ENCODE measurements at regions not wholly inside any gene's neighbourhood (a gene's known extent, or its start where the extent isn't known, plus 50 kb on each side); places are given as distances from the start of the nearest gene placed in this dataset.

GRCh38 chr18:26768385-26768784 lies 97.1 kb downstream of the AQP4 start:
- FAIRE-seq (no peak), DNase-seq (no peak)
- H3K4me1 ChIP-seq (ENCODE audit: control insufficient read depth in 2 of 3, insufficient read depth in 2 of 3, low read depth in 1 of 3, low read length in 3 of 3): peaks cover 0 to 7% (median 3%) of the 10 kb centered on the region in 3 donors
- H3K4me3 ChIP-seq (ENCODE audit: low read length in 3 of 3): no peak overlapping the region
- no peaks in the 10 kb centered on the region for H3K36me3 ChIP-seq (ENCODE audit: control insufficient read depth in 2 of 3, insufficient read depth in 3 of 3, low read length in 3 of 3)
- intact Hi-C loops (cut with DNase I): no loop called here
- no peaks in the 10 kb centered on the region for H3K9me3 ChIP-seq (ENCODE audit: control insufficient read depth in 2 of 3, insufficient read depth in 1 of 3, low read length in 3 of 3)
- no peak overlapping the region for H3K27ac ChIP-seq (ENCODE audit: low read depth in 2 of 2, low read length in 2 of 2)
- TF ChIP-seq, protein P1, sequence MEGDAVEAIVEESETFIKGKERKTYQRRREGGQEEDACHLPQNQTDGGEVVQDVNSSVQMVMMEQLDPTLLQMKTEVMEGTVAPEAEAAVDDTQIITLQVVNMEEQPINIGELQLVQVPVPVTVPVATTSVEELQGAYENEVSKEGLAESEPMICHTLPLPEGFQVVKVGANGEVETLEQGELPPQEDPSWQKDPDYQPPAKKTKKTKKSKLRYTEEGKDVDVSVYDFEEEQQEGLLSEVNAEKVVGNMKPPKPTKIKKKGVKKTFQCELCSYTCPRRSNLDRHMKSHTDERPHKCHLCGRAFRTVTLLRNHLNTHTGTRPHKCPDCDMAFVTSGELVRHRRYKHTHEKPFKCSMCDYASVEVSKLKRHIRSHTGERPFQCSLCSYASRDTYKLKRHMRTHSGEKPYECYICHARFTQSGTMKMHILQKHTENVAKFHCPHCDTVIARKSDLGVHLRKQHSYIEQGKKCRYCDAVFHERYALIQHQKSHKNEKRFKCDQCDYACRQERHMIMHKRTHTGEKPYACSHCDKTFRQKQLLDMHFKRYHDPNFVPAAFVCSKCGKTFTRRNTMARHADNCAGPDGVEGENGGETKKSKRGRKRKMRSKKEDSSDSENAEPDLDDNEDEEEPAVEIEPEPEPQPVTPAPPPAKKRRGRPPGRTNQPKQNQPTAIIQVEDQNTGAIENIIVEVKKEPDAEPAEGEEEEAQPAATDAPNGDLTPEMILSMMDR (IDR thresholded peaks at IDR 0.05; ENCODE audit: borderline replicate concordance, extremely low read depth, insufficient read depth): no peak
- H3K27me3 ChIP-seq (ENCODE audit: control insufficient read depth, insufficient read depth, low read length): no peaks in the 10 kb centered on the region
- H3K9ac ChIP-seq (ENCODE audit: low read length in 3 of 3): no peak overlapping the region

DNA sequence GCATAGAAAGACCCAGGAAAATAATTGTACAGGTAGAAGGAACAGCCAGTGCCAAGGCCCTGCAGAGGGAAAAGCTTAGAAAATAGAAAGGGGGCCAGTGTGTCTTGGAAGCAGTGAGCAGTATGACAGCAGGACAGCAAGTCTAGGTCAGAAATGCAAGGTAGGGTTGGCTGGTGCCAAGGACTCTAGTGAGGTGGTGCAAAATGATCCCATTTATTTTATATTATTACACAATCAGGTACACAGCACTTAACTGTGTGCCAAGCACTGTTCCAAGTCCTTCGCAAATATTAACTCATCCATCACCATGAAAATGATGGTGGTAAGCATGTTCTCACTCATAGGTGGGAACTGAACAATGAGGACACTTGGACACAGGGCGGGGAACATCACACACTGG lies 100.0 kb downstream of the AQP4 start:
- Histone ChIP-seq H3K4me3 (ENCODE audit: low read length in 3 of 3) (no peak overlapping the region), H3K9ac (ENCODE audit: low read length in 3 of 3) (no peak overlapping the region), H3K36me3 (ENCODE audit: control insufficient read depth in 2 of 3, insufficient read depth in 3 of 3, low read length in 3 of 3) (no peaks in the 10 kb centered on the region), H3K27ac (ENCODE audit: low read depth in 2 of 2, low read length in 2 of 2) (no peak overlapping the region), H3K27me3 (ENCODE audit: control insufficient read depth, insufficient read depth, low read length) (no peaks in the 10 kb centered on the region), H3K9me3 (ENCODE audit: control insufficient read depth in 2 of 3, insufficient read depth in 1 of 3, low read length in 3 of 3) (no peaks in the 10 kb centered on the region), H3K4me1 (ENCODE audit: control insufficient read depth in 2 of 3, insufficient read depth in 2 of 3, low read depth in 1 of 3, low read length in 3 of 3) (peaks cover 0 to 7% (median 3%) of the 10 kb centered on the region in 3 donors)
- intact Hi-C loops (cut with DNase I): no loop called here
- TF ChIP-seq, protein P1 (IDR thresholded peaks at IDR 0.05; ENCODE audit: borderline replicate concordance, extremely low read depth, insufficient read depth): no peak
- DNase-seq (no peak), FAIRE-seq (no peak)

GRCh38 chr18:26764586-26764985 lies 100.9 kb downstream of the AQP4 start:
- H3K4me1 ChIP-seq (ENCODE audit: control insufficient read depth in 2 of 3, insufficient read depth in 2 of 3, low read depth in 1 of 3, low read length in 3 of 3): peaks cover 0 to 7% (median 3%) of the 10 kb centered on the region in 3 donors
- DNase-seq (no peak), FAIRE-seq (no peak)
- no peak overlapping the region for H3K27ac ChIP-seq (ENCODE audit: low read depth in 2 of 2, low read length in 2 of 2)
- no peak overlapping the region for H3K9ac ChIP-seq (ENCODE audit: low read length in 3 of 3)
- no peaks in the 10 kb centered on the region for H3K9me3 ChIP-seq (ENCODE audit: control insufficient read depth in 2 of 3, insufficient read depth in 1 of 3, low read length in 3 of 3)
- TF ChIP-seq, protein P1 (IDR thresholded peaks at IDR 0.05; ENCODE audit: borderline replicate concordance, extremely low read depth, insufficient read depth): no peak
- H3K27me3 ChIP-seq (ENCODE audit: control insufficient read depth, insufficient read depth, low read length): no peaks in the 10 kb centered on the region
- no peaks in the 10 kb centered on the region for H3K36me3 ChIP-seq (ENCODE audit: control insufficient read depth in 2 of 3, insufficient read depth in 3 of 3, low read length in 3 of 3)
- H3K4me3 ChIP-seq (ENCODE audit: low read length in 3 of 3): peak overlapping the region in 1 of 3 donors; percentile 1
- intact Hi-C loops (cut with DNase I): no loop called here

GRCh38 chr18:26764177-26764576 lies 101.3 kb downstream of the AQP4 start:
- DNase-seq (no peak), FAIRE-seq (no peak)
- H3K4me3 ChIP-seq (ENCODE audit: low read length in 3 of 3): peak overlapping the region in 1 of 3 donors; percentile 1
- H3K9ac ChIP-seq (ENCODE audit: low read length in 3 of 3): no peak overlapping the region
- no peaks in the 10 kb centered on the region for H3K9me3 ChIP-seq (ENCODE audit: control insufficient read depth in 2 of 3, insufficient read depth in 1 of 3, low read length in 3 of 3)
- intact Hi-C loops (cut with DNase I): no loop called here
- H3K36me3 ChIP-seq (ENCODE audit: control insufficient read depth in 2 of 3, insufficient read depth in 3 of 3, low read length in 3 of 3): no peaks in the 10 kb centered on the region
- peaks cover 0 to 7% (median 3%) of the 10 kb centered on the region in 3 donors for H3K4me1 ChIP-seq (ENCODE audit: control insufficient read depth in 2 of 3, insufficient read depth in 2 of 3, low read depth in 1 of 3, low read length in 3 of 3)
- no peak overlapping the region for H3K27ac ChIP-seq (ENCODE audit: low read depth in 2 of 2, low read length in 2 of 2)
- no peaks in the 10 kb centered on the region for H3K27me3 ChIP-seq (ENCODE audit: control insufficient read depth, insufficient read depth, low read length)
- TF ChIP-seq, protein P1 (IDR thresholded peaks at IDR 0.05; ENCODE audit: borderline replicate concordance, extremely low read depth, insufficient read depth): no peak

All from kidney (tissue), 13 donors.